K562 (cell line): ENCODE measurements at regions not wholly inside any gene's neighbourhood (a gene's known extent, or its start where the extent isn't known, plus 50 kb on each side); places are given as distances from the start of the nearest gene placed in this dataset.

Source experiments
- BRD9 ChIP-seq: fragments of 450-650 bp; IDR thresholded peaks from 2 replicates; pipeline ENCODE4 v1.6.1; 2018; ENCODE audit warnings: low read depth; ENCODE audit not compliant: partially characterized antibody
- CHAMP1 ChIP-seq: fragments of 450-650 bp; IDR thresholded peaks from 2 replicates; pipeline ENCODE4 v1.6.1; 2016; ENCODE audit warnings: mild to moderate bottlenecking
- CREB3 ChIP-seq: fragments of 450-650 bp; conservative IDR thresholded peaks from 2 replicates; pipeline ENCODE4 v1.6.1; 2016; ENCODE audit warnings: missing genetic modification characterization, low read depth, mild to moderate bottlenecking, missing compliant biosample characterization, moderate library complexity
- E2F4 ChIP-seq: sonication (generic); formaldehyde crosslinking; IDR thresholded peaks from 2 replicates; pipeline ENCODE4 v1.8.0; 2022; ENCODE audit warnings: mild to moderate bottlenecking, low read depth, missing genetic modification reagents
- SMARCB1 ChIP-seq: IDR thresholded peaks from 2 replicates; pipeline ENCODE4 v1.6.1; 2011; ENCODE audit warnings: improper control_type of control experiment, low read depth; ENCODE audit not compliant: insufficient read length
- SMARCC2 ChIP-seq: fragments of 450-650 bp; IDR thresholded peaks from 2 replicates; pipeline ENCODE4 v1.6.1; 2017; ENCODE audit warnings: antibody characterized with exemption, moderate library complexity, mild to moderate bottlenecking, low read depth
- SNIP1 ChIP-seq: fragments of 450-650 bp; IDR thresholded peaks from 2 replicates; pipeline ENCODE4 v1.7.1; 2017; ENCODE audit warnings: low read depth, mild to moderate bottlenecking
- SRSF1 ChIP-seq: fragments of 200-400 bp; formaldehyde crosslinking; IDR thresholded peaks from 2 replicates; pipeline ENCODE4 v1.6.1; 2017; ENCODE audit warnings: mild to moderate bottlenecking, low read depth, low read length, moderate library complexity
- XRCC3 ChIP-seq: fragments of 450-650 bp; IDR thresholded peaks from 2 replicates; pipeline ENCODE4 v1.6.1; 2017; ENCODE audit warnings: mild to moderate bottlenecking, moderate library complexity
- ZBTB11 ChIP-seq, 3 experiments: fragments of 200-800 bp in 1 of 3; fragments of 250-450 bp in 1 of 3; fragments of 450-650 bp in 1 of 3; sonication (Bioruptor Pico) in 1 of 3; sonication (Bioruptor generic) in 1 of 3; formaldehyde crosslinking in 1 of 3; IDR thresholded peaks; 2 replicates each; pipeline versions ENCODE4 v1.6.1 to v1.8.0; 2016 to 2022; ENCODE audit warnings: mild to moderate bottlenecking in 2 of 3, missing genetic modification characterization in 2 of 3, missing compliant biosample characterization in 1 of 3, moderate library complexity in 1 of 3
- ZFP36 ChIP-seq: fragments of 150-350 bp; IDR thresholded peaks from 2 replicates; pipeline ENCODE4 v1.6.1; 2018; ENCODE audit warnings: low read length, low read depth; ENCODE audit not compliant: partially characterized antibody
- ZHX1 ChIP-seq: fragments of 150-350 bp; conservative IDR thresholded peaks from 2 replicates; pipeline ENCODE4 v1.6.1; 2014; ENCODE audit warnings: low read length
- ZNF175 ChIP-seq: fragments of 200-800 bp; sonication (Bioruptor generic); IDR thresholded peaks from 2 replicates; pipeline ENCODE4 v1.6.1; 2016; ENCODE audit warnings: low read depth, mild to moderate bottlenecking, missing genetic modification characterization, missing compliant biosample characterization
- ZNF354B ChIP-seq: fragments of 250-450 bp; sonication (Bioruptor Pico); IDR thresholded peaks from 2 replicates; pipeline ENCODE4 v1.4.0; 2020

- TF ChIP-seq BRD9, result no peak
- no peak for TF ChIP-seq SMARCB1
- TF ChIP-seq ZNF354B, result no peak
- no peak for TF ChIP-seq XRCC3
- TF ChIP-seq CHAMP1, result peak; percentile 66; the same call in 1 of the 2 replicates
- TF ChIP-seq ZFP36, result peak; percentile 85
- TF ChIP-seq SNIP1, result no peak
- no peak for TF ChIP-seq ZNF175
- no peak for TF ChIP-seq E2F4 (CRISPR knock-in tag)
- no peak for TF ChIP-seq SRSF1
- no peak for TF ChIP-seq CREB3 (tag)
- TF ChIP-seq SMARCC2, result peak; percentile 85
- no peak for TF ChIP-seq ZHX1
- no peak for TF ChIP-seq ZBTB11 (CRISPR knock-in tag; IDR thresholded peaks at IDR 0.05)
Measured at GRCh38 chr2:171225302-171225980, 64.7 kb upstream of the TLK1 start (continued).
